ENCODE measurements at regions not wholly inside any gene's neighbourhood (a gene's known extent, or its start where the extent isn't known, plus 50 kb on each side); places are given as distances from the start of the nearest gene placed in this dataset.

DNA sequence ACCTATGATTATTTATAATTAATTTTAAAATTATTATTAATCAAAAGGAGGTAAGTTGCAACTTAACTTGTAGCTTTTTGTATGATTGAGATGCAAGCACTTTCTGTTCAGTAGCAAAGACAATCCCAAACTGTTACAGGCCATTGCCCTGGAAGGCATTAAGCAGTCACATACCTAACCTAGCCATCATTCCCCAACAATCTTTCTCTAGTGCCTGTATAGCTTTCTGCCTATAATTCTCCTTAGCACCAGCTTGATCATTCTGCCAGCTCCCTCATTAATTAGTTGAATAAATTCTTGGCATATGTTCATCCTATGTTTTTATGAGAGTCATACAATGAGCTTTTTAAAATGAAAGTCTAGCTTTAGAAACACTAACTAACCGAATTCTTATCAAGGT lies 178.9 kb upstream of the TMEM106B start:
- TF ChIP-seq, protein P1, sequence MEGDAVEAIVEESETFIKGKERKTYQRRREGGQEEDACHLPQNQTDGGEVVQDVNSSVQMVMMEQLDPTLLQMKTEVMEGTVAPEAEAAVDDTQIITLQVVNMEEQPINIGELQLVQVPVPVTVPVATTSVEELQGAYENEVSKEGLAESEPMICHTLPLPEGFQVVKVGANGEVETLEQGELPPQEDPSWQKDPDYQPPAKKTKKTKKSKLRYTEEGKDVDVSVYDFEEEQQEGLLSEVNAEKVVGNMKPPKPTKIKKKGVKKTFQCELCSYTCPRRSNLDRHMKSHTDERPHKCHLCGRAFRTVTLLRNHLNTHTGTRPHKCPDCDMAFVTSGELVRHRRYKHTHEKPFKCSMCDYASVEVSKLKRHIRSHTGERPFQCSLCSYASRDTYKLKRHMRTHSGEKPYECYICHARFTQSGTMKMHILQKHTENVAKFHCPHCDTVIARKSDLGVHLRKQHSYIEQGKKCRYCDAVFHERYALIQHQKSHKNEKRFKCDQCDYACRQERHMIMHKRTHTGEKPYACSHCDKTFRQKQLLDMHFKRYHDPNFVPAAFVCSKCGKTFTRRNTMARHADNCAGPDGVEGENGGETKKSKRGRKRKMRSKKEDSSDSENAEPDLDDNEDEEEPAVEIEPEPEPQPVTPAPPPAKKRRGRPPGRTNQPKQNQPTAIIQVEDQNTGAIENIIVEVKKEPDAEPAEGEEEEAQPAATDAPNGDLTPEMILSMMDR (IDR thresholded peaks at IDR 0.05; ENCODE audit: borderline replicate concordance, extremely low read depth, low read length, poor library complexity, severe bottlenecking), result no peak
- TF ChIP-seq EZH2 (IDR thresholded peaks at IDR 0.05; ENCODE audit: borderline replicate concordance, low read depth, low read length, severe bottlenecking), result no peak
